Keratinocyte (primary cell): ENCODE measurements at regions not wholly inside any gene's neighbourhood (a gene's known extent, or its start where the extent isn't known, plus 50 kb on each side); places are given as distances from the start of the nearest gene placed in this dataset.

Source experiments
- DNase-seq: peaks from one replicate; pipeline ENCODE4 v3.0.0-alpha.2; 2011; ENCODE audit warnings: low read depth, missing footprints, low spot score
- FAIRE-seq: peaks from 2 replicates; lab custom pipeline; 2011; peaks lifted over from hg19 to GRCh38; lab: Jason Lieb, UNC
- H2AFZ ChIP-seq: 2 replicates; pipeline ENCODE4 v1.6.0; 2012; ENCODE audit warnings: low read length, control low read depth, inconsistent platforms; ENCODE audit not compliant: control insufficient read depth
- H3K27ac ChIP-seq: 2 replicates; pipeline ENCODE4 v1.5.1; 2011; ENCODE audit warnings: low read length; ENCODE audit not compliant: control insufficient read depth, insufficient read depth
- H3K27me3 ChIP-seq: 3 replicates; pipeline ENCODE4 v1.6.0; 2011; ENCODE audit warnings: low read length; ENCODE audit not compliant: control insufficient read depth, insufficient read depth; ENCODE audit errors: extremely low read depth
- H3K36me3 ChIP-seq, 2 experiments: 2 replicates in 1 of 2; 3 replicates in 1 of 2; pipeline ENCODE4 v1.5.1; 2011; ENCODE audit warnings: low read length in 2 of 2, mild to moderate bottlenecking in 1 of 2; ENCODE audit not compliant: control insufficient read depth in 2 of 2, insufficient read depth in 2 of 2; ENCODE audit errors: extremely low read depth in 1 of 2
- H3K4me1 ChIP-seq: 3 replicates; pipeline ENCODE4 v1.5.1; 2011; ENCODE audit warnings: low read length; ENCODE audit not compliant: control insufficient read depth, insufficient read depth; ENCODE audit errors: extremely low read depth
- H3K4me2 ChIP-seq: 3 replicates; pipeline ENCODE4 v1.6.0; 2011; ENCODE audit warnings: low read depth, low read length; ENCODE audit not compliant: control insufficient read depth, insufficient read depth; ENCODE audit errors: extremely low read depth
- H3K4me3 ChIP-seq, 3 experiments: fragments of 200-600 bp in 1 of 3; sonication (generic) in 1 of 3; 2 replicates in 2 of 3; 3 replicates in 1 of 3; pipeline ENCODE4 v1.5.1; 2011 to 2016; ENCODE audit warnings: low read length in 3 of 3, mild to moderate bottlenecking in 3 of 3, control low read depth in 2 of 3, inconsistent platforms in 1 of 3, low read depth in 1 of 3, mixed read lengths in 1 of 3, mixed run types in 1 of 3, moderate library complexity in 1 of 3; ENCODE audit not compliant: control insufficient read depth in 2 of 3, insufficient read depth in 2 of 3; ENCODE audit errors: extremely low read depth in 1 of 3
- H3K79me2 ChIP-seq: 2 replicates; pipeline ENCODE4 v1.6.0; 2012; ENCODE audit warnings: low read length; ENCODE audit not compliant: control insufficient read depth, insufficient read depth
- H3K9ac ChIP-seq: 3 replicates; pipeline ENCODE4 v1.6.0; 2011; ENCODE audit warnings: low read length; ENCODE audit not compliant: control insufficient read depth, insufficient read depth; ENCODE audit errors: extremely low read depth
- H3K9me1 ChIP-seq: 3 replicates; pipeline ENCODE4 v1.6.0; 2011; ENCODE audit warnings: low read length; ENCODE audit not compliant: control insufficient read depth, insufficient read depth; ENCODE audit errors: extremely low read depth
- H3K9me3 ChIP-seq: 2 replicates; pipeline ENCODE4 v1.5.1; 2012; ENCODE audit warnings: low read depth, low read length; ENCODE audit not compliant: control insufficient read depth
- H4K20me1 ChIP-seq: 3 replicates; pipeline ENCODE4 v1.6.0; 2011; ENCODE audit warnings: low read length; ENCODE audit not compliant: control insufficient read depth, insufficient read depth; ENCODE audit errors: extremely low read depth
- EZH2 ChIP-seq: IDR thresholded peaks from one replicate; pipeline ENCODE4 v1.6.1; 2012; ENCODE audit warnings: inconsistent platforms, mild to moderate bottlenecking, low read length, moderate library complexity
- dilution Hi-C: fragments of 300-500 bp; cut with MboI; formaldehyde crosslinking; loops from one replicate; pipeline ENCODE4 v1.7.0; 2020; ENCODE audit warnings: low sequenced_read_pairs; ENCODE audit not compliant: extremely low pct_ligation_motif_present
- TF ChIP-seq, protein P1 (sequence below), 3 experiments: IDR thresholded peaks in 1 of 3; conservative IDR thresholded peaks in 1 of 3; optimal IDR thresholded peaks in 1 of 3; 2 replicates in 2 of 3; 3 replicates in 1 of 3; pipeline versions ENCODE3 to v1.5.1; 2011; ENCODE audit warnings: low read length in 3 of 3, mild to moderate bottlenecking in 3 of 3, moderate library complexity in 2 of 3, control low read depth in 1 of 3, inconsistent platforms in 1 of 3; ENCODE audit not compliant: insufficient read depth in 2 of 3; ENCODE audit errors: extremely low read depth in 1 of 3

DNA sequence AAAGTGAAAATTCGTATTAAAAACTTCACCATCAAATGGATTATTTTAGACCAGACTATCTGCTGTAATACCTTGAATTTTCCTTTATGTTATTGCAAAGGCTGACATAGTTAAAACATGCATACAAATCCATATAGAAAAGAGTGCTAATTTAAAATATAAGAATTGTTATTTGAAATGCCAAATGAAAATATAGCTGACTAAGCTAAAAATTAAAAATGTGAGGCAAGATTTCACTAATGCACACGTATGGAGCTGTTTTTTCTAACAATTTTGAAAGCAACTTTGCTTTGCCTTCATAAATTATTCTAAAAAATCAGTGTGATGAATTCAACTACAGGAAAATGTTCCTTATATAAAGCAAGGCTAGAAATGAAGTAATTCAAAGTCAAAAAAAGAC lies 62.5 kb downstream of the MPP7 start:
- no peak overlapping the region for H3K27ac ChIP-seq
- TF ChIP-seq EZH2 = no peak
- TF ChIP-seq, protein P1, sequence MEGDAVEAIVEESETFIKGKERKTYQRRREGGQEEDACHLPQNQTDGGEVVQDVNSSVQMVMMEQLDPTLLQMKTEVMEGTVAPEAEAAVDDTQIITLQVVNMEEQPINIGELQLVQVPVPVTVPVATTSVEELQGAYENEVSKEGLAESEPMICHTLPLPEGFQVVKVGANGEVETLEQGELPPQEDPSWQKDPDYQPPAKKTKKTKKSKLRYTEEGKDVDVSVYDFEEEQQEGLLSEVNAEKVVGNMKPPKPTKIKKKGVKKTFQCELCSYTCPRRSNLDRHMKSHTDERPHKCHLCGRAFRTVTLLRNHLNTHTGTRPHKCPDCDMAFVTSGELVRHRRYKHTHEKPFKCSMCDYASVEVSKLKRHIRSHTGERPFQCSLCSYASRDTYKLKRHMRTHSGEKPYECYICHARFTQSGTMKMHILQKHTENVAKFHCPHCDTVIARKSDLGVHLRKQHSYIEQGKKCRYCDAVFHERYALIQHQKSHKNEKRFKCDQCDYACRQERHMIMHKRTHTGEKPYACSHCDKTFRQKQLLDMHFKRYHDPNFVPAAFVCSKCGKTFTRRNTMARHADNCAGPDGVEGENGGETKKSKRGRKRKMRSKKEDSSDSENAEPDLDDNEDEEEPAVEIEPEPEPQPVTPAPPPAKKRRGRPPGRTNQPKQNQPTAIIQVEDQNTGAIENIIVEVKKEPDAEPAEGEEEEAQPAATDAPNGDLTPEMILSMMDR (optimal IDR thresholded peaks at IDR 0.05 in 1 of 3, IDR thresholded peaks at IDR 0.05 in 1 of 3, conservative IDR thresholded peaks at IDR 0.05 in 1 of 3; ENCODE audit: extremely low read depth in 1 of 3, insufficient read depth in 2 of 3, low read length in 3 of 3) = no peak
- no peaks in the 10 kb centered on the region for H3K9me3 ChIP-seq
- no peak overlapping the region for H3K9ac ChIP-seq
- H3K79me2 ChIP-seq = no peaks in the 10 kb centered on the region
- no peak overlapping the region for H3K4me3 ChIP-seq
- no peak overlapping the region for H3K4me2 ChIP-seq
- no peaks in the 10 kb centered on the region for H3K9me1 ChIP-seq
- H4K20me1 ChIP-seq = no peaks in the 10 kb centered on the region
- H2AFZ ChIP-seq = no peak overlapping the region
- dilution Hi-C loops = no loop called here
- no peaks in the 10 kb centered on the region for H3K27me3 ChIP-seq
- DNase-seq (no peak), FAIRE-seq (no peak)
- no peaks in the 10 kb centered on the region for H3K36me3 ChIP-seq
- no peaks in the 10 kb centered on the region for H3K4me1 ChIP-seq

DNA sequence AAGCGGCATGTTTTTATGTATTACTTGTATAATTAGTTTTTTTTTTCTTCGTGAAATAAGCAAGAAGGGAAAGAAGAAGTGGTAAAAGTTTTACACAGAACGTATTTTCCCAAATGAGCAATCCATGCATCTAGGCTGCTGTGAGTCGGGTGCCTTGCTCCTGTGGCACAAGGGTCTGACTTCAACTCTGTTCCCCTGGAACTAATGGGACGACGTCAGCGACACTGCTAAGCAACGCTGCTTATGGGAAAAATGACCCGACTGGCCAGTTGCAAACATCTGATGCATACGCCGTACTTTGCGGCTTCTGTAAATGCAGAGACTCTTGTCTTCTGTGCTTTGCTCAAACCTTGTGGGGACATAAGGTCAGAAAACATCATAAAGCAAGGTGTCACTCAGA lies 66.3 kb downstream of the MPP7 start:
- no peaks in the 10 kb centered on the region for H3K9me1 ChIP-seq
- no peaks in the 10 kb centered on the region for H3K36me3 ChIP-seq
- H3K27ac ChIP-seq = no peak overlapping the region
- H3K4me3 ChIP-seq = no peak overlapping the region
- no peaks in the 10 kb centered on the region for H4K20me1 ChIP-seq
- no peaks in the 10 kb centered on the region for H3K4me1 ChIP-seq
- no peaks in the 10 kb centered on the region for H3K27me3 ChIP-seq
- DNase-seq (no peak), FAIRE-seq (no peak)
- no peaks in the 10 kb centered on the region for H3K79me2 ChIP-seq
- dilution Hi-C loops = no loop called here
- no peak overlapping the region for H3K4me2 ChIP-seq
- H3K9ac ChIP-seq = no peak overlapping the region
- no peak overlapping the region for H2AFZ ChIP-seq
- H3K9me3 ChIP-seq = no peaks in the 10 kb centered on the region
- TF ChIP-seq EZH2 = no peak
- TF ChIP-seq, protein P1 (optimal IDR thresholded peaks at IDR 0.05 in 1 of 3, IDR thresholded peaks at IDR 0.05 in 1 of 3, conservative IDR thresholded peaks at IDR 0.05 in 1 of 3; ENCODE audit: extremely low read depth in 1 of 3, insufficient read depth in 2 of 3, low read length in 3 of 3) = no peak
